Activated CD8-positive, alpha-beta T cell treated with anti-CD3 and anti-CD28 coated beads for 36 hours (primary cell): ENCODE measurements at regions not wholly inside any gene's neighbourhood (a gene's known extent, or its start where the extent isn't known, plus 50 kb on each side); places are given as distances from the start of the nearest gene placed in this dataset.

Source experiments
- ATAC-seq: fragments of 200-7000 bp; cut with Tn5 transposase; one replicate; pipeline ENCODE4 v1.10.0; 2021; ENCODE audit warnings: mild to moderate bottlenecking, moderate library complexity
- CTCF ChIA-PET: fragments of 350-600 bp; sonication (Branson Sonifier 250); formaldehyde crosslinking; loops from one replicate; lab custom pipeline; 2021; ENCODE audit warnings: antibody characterized with exemption; lab: Charles Lee
- POLR2A ChIA-PET: fragments of 350-600 bp; sonication (Branson Sonifier 250); formaldehyde crosslinking; loops from one replicate; lab custom pipeline; 2021; ENCODE audit warnings: antibody characterized with exemption; lab: Charles Lee
- DNase-seq: peaks from one replicate; pipeline ENCODE4 v3.0.0-alpha.2; 2020
- H3K27ac Mint-ChIP-seq: one replicate; pipeline ENCODE4 v1.8.0; 2021; ENCODE audit warnings: mild to moderate bottlenecking, mixed read lengths
- H3K27me3 Mint-ChIP-seq: one replicate; pipeline ENCODE4 v1.8.0; 2021; ENCODE audit warnings: mixed read lengths
- H3K36me3 Mint-ChIP-seq: one replicate; pipeline ENCODE4 v1.8.0; 2021; ENCODE audit warnings: low read depth, mixed read lengths
- H3K4me1 Mint-ChIP-seq: one replicate; pipeline ENCODE4 v1.8.0; 2021; ENCODE audit warnings: low read depth, mixed read lengths
- H3K4me3 Mint-ChIP-seq: one replicate; pipeline ENCODE4 v1.8.0; 2021; ENCODE audit warnings: mild to moderate bottlenecking, moderate library complexity, mixed read lengths
- H3K9me3 Mint-ChIP-seq: one replicate; pipeline ENCODE4 v1.8.0; 2021; ENCODE audit warnings: mixed read lengths
- CTCF ChIP-seq: fragments of 200-600 bp; IDR thresholded peaks from one replicate; pipeline ENCODE4 v1.8.0; 2022; ENCODE audit warnings: antibody characterized with exemption, mild to moderate bottlenecking
- intact Hi-C: fragments of 100-400 bp; cut with micrococcal nuclease; formaldehyde crosslinking; loops from one replicate; pipeline ENCODE4 v1.10.0; 2022

GRCh38 chr3:89971329-89971728, 863.9 kb downstream of the EPHA3 start:
- no peaks in the 10 kb centered on the region for H3K36me3 Mint-ChIP-seq
- ATAC-seq (no peak), DNase-seq (no peak)
- no peak overlapping the region for H3K27ac Mint-ChIP-seq
- intact Hi-C loops = no loop called here
- peaks cover 18% of the 10 kb centered on the region for H3K9me3 Mint-ChIP-seq
- H3K27me3 Mint-ChIP-seq = no peaks in the 10 kb centered on the region
- CTCF ChIA-PET = no interaction called here
- H3K4me1 Mint-ChIP-seq = no peaks in the 10 kb centered on the region
- POLR2A ChIA-PET = no interaction called here
- no peak overlapping the region for H3K4me3 Mint-ChIP-seq
- no peak for TF ChIP-seq CTCF

GRCh38 chr3:89973156-89973555, 865.7 kb downstream of the EPHA3 start:
- no peaks in the 10 kb centered on the region for H3K27me3 Mint-ChIP-seq
- no peak for TF ChIP-seq CTCF
- ChIA-PET CTCF (no interaction called here), POLR2A (no interaction called here)
- H3K27ac Mint-ChIP-seq = no peak overlapping the region
- no peaks in the 10 kb centered on the region for H3K36me3 Mint-ChIP-seq
- no peak for DNase-seq
- ATAC-seq = no peak
- intact Hi-C loops = no loop called here
- no peak overlapping the region for H3K4me3 Mint-ChIP-seq
- no peaks in the 10 kb centered on the region for H3K4me1 Mint-ChIP-seq
- H3K9me3 Mint-ChIP-seq = peaks cover 7% of the 10 kb centered on the region

- intact Hi-C loops = no loop called here
- Mint-ChIP-seq H3K27ac (no peak overlapping the region), H3K4me3 (no peak overlapping the region), H3K9me3 (peaks cover 7% of the 10 kb centered on the region), H3K4me1 (no peaks in the 10 kb centered on the region), H3K36me3 (no peaks in the 10 kb centered on the region), H3K27me3 (no peaks in the 10 kb centered on the region)
- ChIA-PET POLR2A (no interaction called here), CTCF (no interaction called here)
- no peak for TF ChIP-seq CTCF
- ATAC-seq (no peak), DNase-seq (no peak)
Observed at GRCh38 chr3:89974903-89975519, 867.6 kb downstream of the EPHA3 start.

- Mint-ChIP-seq H3K36me3 (no peaks in the 10 kb centered on the region), H3K4me3 (no peak overlapping the region), H3K9me3 (peaks cover 17% of the 10 kb centered on the region), H3K27me3 (no peaks in the 10 kb centered on the region), H3K4me1 (no peaks in the 10 kb centered on the region), H3K27ac (no peak overlapping the region)
- ChIA-PET POLR2A (no interaction called here), CTCF (no interaction called here)
- intact Hi-C loops = no loop called here
- no peak for TF ChIP-seq CTCF
- DNase-seq (no peak), ATAC-seq (no peak)
Observed at GRCh38 chr3:89983449-89983848, 876.0 kb downstream of the EPHA3 start.

GRCh38 chr3:90005281-90005847, 897.9 kb downstream of the EPHA3 start:
- ATAC-seq (no peak), DNase-seq (no peak)
- TF ChIP-seq CTCF = no peak
- Mint-ChIP-seq H3K4me3 (no peak overlapping the region), H3K9me3 (peaks cover 7% of the 10 kb centered on the region), H3K4me1 (no peaks in the 10 kb centered on the region), H3K36me3 (no peaks in the 10 kb centered on the region), H3K27me3 (no peaks in the 10 kb centered on the region), H3K27ac (no peak overlapping the region)
- ChIA-PET CTCF (no interaction called here), POLR2A (no interaction called here)
- intact Hi-C loops = no loop called here
